GM19397 (cell line): ENCODE measurements at regions not wholly inside any gene's neighbourhood (a gene's known extent, or its start where the extent isn't known, plus 50 kb on each side); places are given as distances from the start of the nearest gene placed in this dataset.
A peak's percentile ranks its signal among the peaks of the same experiment; 100 is the strongest.

ENCODE experiments used
- ATAC-seq: cut with Tn5 transposase; IDR thresholded peaks from one replicate; pipeline ENCODE4 v1.9.1; 2021; ENCODE audit warnings: mild to moderate bottlenecking, moderate library complexity; ENCODE audit not compliant: unreplicated experiment

- ATAC-seq = no peak
Measured at GRCh38 chr2:29974086-29974485, 52.7 kb upstream of the ALK start.

GRCh38 chr2:29977284-29977683 is 55.9 kb upstream of the ALK start:
- no peak for ATAC-seq

GRCh38 chr2:29981402-29981801 is 60.0 kb upstream of the ALK start:
- no peak for ATAC-seq

GRCh38 chr2:29983308-29983707 is 61.9 kb upstream of the ALK start:
- ATAC-seq = no peak

GRCh38 chr2:29987146-29987545 is 65.8 kb upstream of the ALK start:
- ATAC-seq = no peak

- no peak for ATAC-seq
Measured at GRCh38 chr2:29990129-29990528, 68.7 kb upstream of the ALK start.

- ATAC-seq = no peak
Measured at GRCh38 chr2:29991086-29991485, 69.7 kb upstream of the ALK start.

- ATAC-seq = no peak
Measured at GRCh38 chr2:29995241-29995640, 73.9 kb upstream of the ALK start.

- ATAC-seq = no peak
Measured at GRCh38 chr2:30003128-30003527, 81.7 kb upstream of the ALK start.

- ATAC-seq = peak; percentile 71
Measured at GRCh38 chr2:30022444-30023071, 101.2 kb upstream of the ALK start.

- no peak for ATAC-seq
Measured at GRCh38 chr2:30024281-30024680, 102.9 kb upstream of the ALK start.

- no peak for ATAC-seq
Measured at GRCh38 chr2:30026091-30027055, 105.0 kb upstream of the ALK start.

GRCh38 chr2:30029804-30030203 is 108.4 kb upstream of the ALK start:
- ATAC-seq = no peak

- no peak for ATAC-seq
Measured at GRCh38 chr2:30030361-30030760, 109.0 kb upstream of the ALK start.

GRCh38 chr2:30031184-30031583 is 109.8 kb upstream of the ALK start:
- no peak for ATAC-seq

GRCh38 chr2:30034052-30034775 is 112.6 kb upstream of the YPEL5 start:
- ATAC-seq = no peak

- ATAC-seq = no peak
Measured at GRCh38 chr2:30037016-30037415, 109.8 kb upstream of the YPEL5 start.

GRCh38 chr2:30038419-30038818 is 108.4 kb upstream of the YPEL5 start:
- ATAC-seq = no peak

- ATAC-seq = no peak
Measured at GRCh38 chr2:30039101-30039500, 107.7 kb upstream of the YPEL5 start.

GRCh38 chr2:30040147-30040546 is 106.7 kb upstream of the YPEL5 start:
- ATAC-seq = no peak

- ATAC-seq = no peak
Measured at GRCh38 chr2:30041884-30042283, 104.9 kb upstream of the YPEL5 start.

- ATAC-seq = no peak
Measured at GRCh38 chr2:30046396-30046795, 100.4 kb upstream of the YPEL5 start.
